A549 (cell line): ENCODE measurements at regions not wholly inside any gene's neighbourhood (a gene's known extent, or its start where the extent isn't known, plus 50 kb on each side); places are given as distances from the start of the nearest gene placed in this dataset.

ENCODE experiments used
- ATAC-seq, 2 experiments: fragments of 200-7000 bp in 1 of 2; fragments of >200 bp in 1 of 2; cut with Nextera tagmentation in 1 of 2; cut with Tn5 transposase in 1 of 2; 3 replicates each; pipeline versions ENCODE4 v1.8.0 to v1.9.1; 2018 to 2020; ENCODE audit warnings: mild to moderate bottlenecking in 1 of 2, moderate library complexity in 1 of 2
- CTCF ChIA-PET: fragments of 300-600 bp; sonication (Branson Sonifier 250); formaldehyde crosslinking; extraction: SDS; loops from one replicate; lab custom pipeline; 2021; ENCODE audit warnings: antibody characterized with exemption, inconsistent platforms; lab: Yijun Ruan, JAX
- POLR2A ChIA-PET: fragments of 350-600 bp; formaldehyde crosslinking; extraction: SDS; loops from one replicate; lab custom pipeline; 2021; ENCODE audit warnings: antibody characterized with exemption, inconsistent platforms; lab: Yijun Ruan, JAX
- DNase-seq, 2 experiments: peaks; one replicate each; pipeline versions ENCODE4 v3.0.0 to v3.0.0-alpha.2; 2011 to 2016; ENCODE audit warnings: low read depth in 1 of 2, low spot score in 1 of 2
- FAIRE-seq: peaks from 2 replicates; lab custom pipeline; 2011; peaks lifted over from hg19 to GRCh38; lab: Jason Lieb, UNC
- H3K27ac ChIP-seq, 2 experiments: fragments of >200 bp; sonication (Bioruptor Twin); formaldehyde crosslinking; 3 replicates each; pipeline ENCODE4 v1.5.1; 2016 to 2017
- H3K4me1 ChIP-seq: fragments of >200 bp; sonication (Bioruptor Twin); formaldehyde crosslinking; 3 replicates; pipeline ENCODE4 v1.6.1; 2016
- H3K4me2 ChIP-seq: fragments of >200 bp; sonication (Bioruptor Twin); formaldehyde crosslinking; 3 replicates; pipeline ENCODE4 v1.6.1; 2016
- H3K4me3 ChIP-seq: fragments of >200 bp; sonication (Bioruptor Twin); formaldehyde crosslinking; 3 replicates; pipeline ENCODE4 v1.5.1; 2016
- H3K9me3 ChIP-seq: fragments of >200 bp; sonication (Bioruptor Twin); formaldehyde crosslinking; 3 replicates; pipeline ENCODE4 v1.6.1; 2016
- BHLHE40 ChIP-seq: IDR thresholded peaks from 2 replicates; pipeline ENCODE4 v1.6.1; 2012; ENCODE audit warnings: low read depth, low read length, inconsistent platforms
- CEBPB ChIP-seq, 2 experiments: fragments of >200 bp in 1 of 2; sonication (Bioruptor Twin) in 1 of 2; formaldehyde crosslinking in 1 of 2; IDR thresholded peaks; 2 replicates each; pipeline ENCODE4 v1.6.1; 2012 to 2016
- FOSL2 ChIP-seq, 2 experiments: fragments of 450-650 bp in 1 of 2; fragments of >200 bp in 1 of 2; sonication (Bioruptor Twin) in 1 of 2; formaldehyde crosslinking; IDR thresholded peaks; 2 replicates each; pipeline versions ENCODE4 v1.5.0 to v1.6.1; 2016 to 2020; ENCODE audit warnings: mild to moderate bottlenecking in 1 of 2, moderate library complexity in 1 of 2
- FOXS1 ChIP-seq: fragments of 250-450 bp; sonication (Bioruptor Pico); IDR thresholded peaks from 2 replicates; pipeline ENCODE4 v1.5.0; 2020; ENCODE audit warnings: mild to moderate bottlenecking, moderate library complexity
- HEYL ChIP-seq: fragments of 250-450 bp; sonication (Bioruptor Pico); IDR thresholded peaks from 2 replicates; pipeline ENCODE4 v1.8.0; 2021; ENCODE audit warnings: mild to moderate bottlenecking, moderate library complexity
- KDM5A ChIP-seq: fragments of 200-600 bp; sonication (generic); IDR thresholded peaks from 2 replicates; pipeline ENCODE4 v1.6.1; 2016; ENCODE audit warnings: antibody characterized with exemption, mild to moderate bottlenecking
- MAZ ChIP-seq: fragments of 150-350 bp; IDR thresholded peaks from 2 replicates; pipeline ENCODE4 v1.6.1; 2014; ENCODE audit warnings: antibody characterized with exemption, low read depth, low read length, borderline replicate concordance
- NFE2L2 ChIP-seq: fragments of 150-350 bp; conservative IDR thresholded peaks from 2 replicates; pipeline ENCODE4 v1.6.1; 2014; ENCODE audit warnings: low read length
- NR3C1 ChIP-seq: fragments of >200 bp; sonication (Bioruptor Twin); formaldehyde crosslinking; IDR thresholded peaks from 3 replicates; pipeline ENCODE4 v1.6.1; 2017
- PHF8 ChIP-seq: fragments of 200-600 bp; sonication (generic); IDR thresholded peaks from 2 replicates; pipeline ENCODE4 v1.6.1; 2016; ENCODE audit warnings: low read depth, mild to moderate bottlenecking, antibody characterized with exemption, moderate library complexity, borderline replicate concordance
- POLR2A ChIP-seq: IDR thresholded peaks from 2 replicates; pipeline ENCODE4 v1.6.1; 2012; ENCODE audit warnings: mild to moderate bottlenecking, low read length
- RCOR1 ChIP-seq: fragments of 150-350 bp; IDR thresholded peaks from 2 replicates; pipeline ENCODE4 v1.6.1; 2014; ENCODE audit warnings: antibody characterized with exemption, low read length, low read depth
- RFX5 ChIP-seq: fragments of 450-650 bp; IDR thresholded peaks from 2 replicates; pipeline ENCODE4 v1.7.1; 2014; ENCODE audit warnings: antibody characterized with exemption, mild to moderate bottlenecking, moderate library complexity
- TP53 ChIP-seq: fragments of 250-450 bp; sonication (Bioruptor Pico); IDR thresholded peaks from 2 replicates; pipeline ENCODE4 v1.5.0; 2021; ENCODE audit warnings: mild to moderate bottlenecking, moderate library complexity
- ZFP36 ChIP-seq: fragments of 450-650 bp; IDR thresholded peaks from 2 replicates; pipeline ENCODE4 v1.6.1; 2014; ENCODE audit warnings: borderline replicate concordance; ENCODE audit not compliant: partially characterized antibody
- WGBS: methylation state at CpG from one replicate; pipeline ENCODE4 v1.1.6; 2017; ENCODE audit errors: missing lambda C conversion rate; 5-methylcytosine and 5-hydroxymethylcytosine counted together
- TF ChIP-seq, protein P1 (sequence below): IDR thresholded peaks from 2 replicates; pipeline ENCODE4 v1.6.1; 2012; ENCODE audit warnings: low read depth, borderline replicate concordance
- TF ChIP-seq, protein P2 (sequence below): fragments of 200-600 bp; sonication (generic); IDR thresholded peaks from 2 replicates; pipeline ENCODE4 v1.6.1; 2016; ENCODE audit warnings: antibody characterized with exemption, mild to moderate bottlenecking, moderate library complexity
- TF ChIP-seq, protein P3 (sequence below): fragments of >200 bp; sonication (Bioruptor Twin); formaldehyde crosslinking; IDR thresholded peaks from 3 replicates; pipeline ENCODE4 v1.6.1; 2016
- TF ChIP-seq, protein P4 (sequence below): fragments of 250-450 bp; sonication (Bioruptor Pico); IDR thresholded peaks from 2 replicates; pipeline ENCODE4 v1.5.0; 2020; ENCODE audit warnings: low read depth, mild to moderate bottlenecking, moderate library complexity
- TF ChIP-seq, protein P5 (sequence below): fragments of >200 bp; sonication (Bioruptor Twin); formaldehyde crosslinking; IDR thresholded peaks from 3 replicates; pipeline ENCODE4 v1.5.1; 2016

DNA sequence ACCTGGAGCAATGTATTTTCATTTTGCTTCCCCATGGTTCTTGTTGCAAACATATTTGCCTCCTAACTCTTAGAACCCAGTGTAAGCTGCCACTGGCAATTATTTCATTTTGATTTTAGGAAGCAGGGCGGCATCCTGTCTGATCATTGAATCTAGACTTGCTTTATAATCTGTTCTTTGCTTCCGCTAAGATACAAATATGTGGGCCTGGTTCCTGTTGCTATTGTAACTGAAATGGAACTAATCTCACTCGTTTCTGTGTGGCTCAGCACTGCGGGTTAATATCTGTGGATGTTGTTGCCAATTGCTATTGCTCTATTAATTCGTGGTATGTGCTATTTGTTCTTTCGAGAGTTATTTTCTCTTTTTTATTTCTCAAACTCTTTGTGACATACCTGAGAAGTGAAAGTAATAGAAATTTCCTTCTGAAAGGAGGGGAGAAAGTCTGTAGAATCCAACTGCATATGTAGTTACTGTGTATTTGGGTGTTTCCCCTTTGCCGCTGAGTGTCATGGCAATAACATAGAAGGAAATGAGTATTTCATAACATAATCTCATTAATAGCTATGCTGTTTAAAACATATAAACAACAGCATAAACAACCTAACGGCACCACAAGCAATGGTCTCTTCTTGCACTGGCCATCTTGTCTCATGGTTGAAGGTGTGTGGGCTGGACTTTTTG is 62.4 kb downstream of the FZD1 start:
- no peak for ATAC-seq
- TF ChIP-seq NR3C1 (no peak), CEBPB (IDR thresholded peaks at IDR 0.05) (no peak), KDM5A (no peak), TP53 (CRISPR knock-in tag) (no peak), HEYL (CRISPR knock-in tag) (no peak), FOSL2 (IDR thresholded peaks at IDR 0.05) (no peak), FOSL2 (CRISPR knock-in tag; IDR thresholded peaks at IDR 0.05) (no peak), RFX5 (no peak), NFE2L2 (no peak), RCOR1 (no peak), FOXS1 (CRISPR knock-in tag) (no peak), PHF8 (no peak), POLR2A (no peak), MAZ (no peak), ZFP36 (no peak), BHLHE40 (no peak)
- TF ChIP-seq, protein P1, sequence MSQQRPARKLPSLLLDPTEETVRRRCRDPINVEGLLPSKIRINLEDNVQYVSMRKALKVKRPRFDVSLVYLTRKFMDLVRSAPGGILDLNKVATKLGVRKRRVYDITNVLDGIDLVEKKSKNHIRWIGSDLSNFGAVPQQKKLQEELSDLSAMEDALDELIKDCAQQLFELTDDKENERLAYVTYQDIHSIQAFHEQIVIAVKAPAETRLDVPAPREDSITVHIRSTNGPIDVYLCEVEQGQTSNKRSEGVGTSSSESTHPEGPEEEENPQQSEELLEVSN: no peak
- TF ChIP-seq, protein P2, sequence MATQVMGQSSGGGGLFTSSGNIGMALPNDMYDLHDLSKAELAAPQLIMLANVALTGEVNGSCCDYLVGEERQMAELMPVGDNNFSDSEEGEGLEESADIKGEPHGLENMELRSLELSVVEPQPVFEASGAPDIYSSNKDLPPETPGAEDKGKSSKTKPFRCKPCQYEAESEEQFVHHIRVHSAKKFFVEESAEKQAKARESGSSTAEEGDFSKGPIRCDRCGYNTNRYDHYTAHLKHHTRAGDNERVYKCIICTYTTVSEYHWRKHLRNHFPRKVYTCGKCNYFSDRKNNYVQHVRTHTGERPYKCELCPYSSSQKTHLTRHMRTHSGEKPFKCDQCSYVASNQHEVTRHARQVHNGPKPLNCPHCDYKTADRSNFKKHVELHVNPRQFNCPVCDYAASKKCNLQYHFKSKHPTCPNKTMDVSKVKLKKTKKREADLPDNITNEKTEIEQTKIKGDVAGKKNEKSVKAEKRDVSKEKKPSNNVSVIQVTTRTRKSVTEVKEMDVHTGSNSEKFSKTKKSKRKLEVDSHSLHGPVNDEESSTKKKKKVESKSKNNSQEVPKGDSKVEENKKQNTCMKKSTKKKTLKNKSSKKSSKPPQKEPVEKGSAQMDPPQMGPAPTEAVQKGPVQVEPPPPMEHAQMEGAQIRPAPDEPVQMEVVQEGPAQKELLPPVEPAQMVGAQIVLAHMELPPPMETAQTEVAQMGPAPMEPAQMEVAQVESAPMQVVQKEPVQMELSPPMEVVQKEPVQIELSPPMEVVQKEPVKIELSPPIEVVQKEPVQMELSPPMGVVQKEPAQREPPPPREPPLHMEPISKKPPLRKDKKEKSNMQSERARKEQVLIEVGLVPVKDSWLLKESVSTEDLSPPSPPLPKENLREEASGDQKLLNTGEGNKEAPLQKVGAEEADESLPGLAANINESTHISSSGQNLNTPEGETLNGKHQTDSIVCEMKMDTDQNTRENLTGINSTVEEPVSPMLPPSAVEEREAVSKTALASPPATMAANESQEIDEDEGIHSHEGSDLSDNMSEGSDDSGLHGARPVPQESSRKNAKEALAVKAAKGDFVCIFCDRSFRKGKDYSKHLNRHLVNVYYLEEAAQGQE: no peak
- TF ChIP-seq, protein P3, sequence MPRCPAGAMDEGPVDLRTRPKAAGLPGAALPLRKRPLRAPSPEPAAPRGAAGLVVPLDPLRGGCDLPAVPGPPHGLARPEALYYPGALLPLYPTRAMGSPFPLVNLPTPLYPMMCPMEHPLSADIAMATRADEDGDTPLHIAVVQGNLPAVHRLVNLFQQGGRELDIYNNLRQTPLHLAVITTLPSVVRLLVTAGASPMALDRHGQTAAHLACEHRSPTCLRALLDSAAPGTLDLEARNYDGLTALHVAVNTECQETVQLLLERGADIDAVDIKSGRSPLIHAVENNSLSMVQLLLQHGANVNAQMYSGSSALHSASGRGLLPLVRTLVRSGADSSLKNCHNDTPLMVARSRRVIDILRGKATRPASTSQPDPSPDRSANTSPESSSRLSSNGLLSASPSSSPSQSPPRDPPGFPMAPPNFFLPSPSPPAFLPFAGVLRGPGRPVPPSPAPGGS: no peak
- TF ChIP-seq, protein P4, sequence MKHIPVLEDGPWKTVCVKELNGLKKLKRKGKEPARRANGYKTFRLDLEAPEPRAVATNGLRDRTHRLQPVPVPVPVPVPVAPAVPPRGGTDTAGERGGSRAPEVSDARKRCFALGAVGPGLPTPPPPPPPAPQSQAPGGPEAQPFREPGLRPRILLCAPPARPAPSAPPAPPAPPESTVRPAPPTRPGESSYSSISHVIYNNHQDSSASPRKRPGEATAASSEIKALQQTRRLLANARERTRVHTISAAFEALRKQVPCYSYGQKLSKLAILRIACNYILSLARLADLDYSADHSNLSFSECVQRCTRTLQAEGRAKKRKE (CRISPR knock-in tag): no peak
- TF ChIP-seq, protein P5, sequence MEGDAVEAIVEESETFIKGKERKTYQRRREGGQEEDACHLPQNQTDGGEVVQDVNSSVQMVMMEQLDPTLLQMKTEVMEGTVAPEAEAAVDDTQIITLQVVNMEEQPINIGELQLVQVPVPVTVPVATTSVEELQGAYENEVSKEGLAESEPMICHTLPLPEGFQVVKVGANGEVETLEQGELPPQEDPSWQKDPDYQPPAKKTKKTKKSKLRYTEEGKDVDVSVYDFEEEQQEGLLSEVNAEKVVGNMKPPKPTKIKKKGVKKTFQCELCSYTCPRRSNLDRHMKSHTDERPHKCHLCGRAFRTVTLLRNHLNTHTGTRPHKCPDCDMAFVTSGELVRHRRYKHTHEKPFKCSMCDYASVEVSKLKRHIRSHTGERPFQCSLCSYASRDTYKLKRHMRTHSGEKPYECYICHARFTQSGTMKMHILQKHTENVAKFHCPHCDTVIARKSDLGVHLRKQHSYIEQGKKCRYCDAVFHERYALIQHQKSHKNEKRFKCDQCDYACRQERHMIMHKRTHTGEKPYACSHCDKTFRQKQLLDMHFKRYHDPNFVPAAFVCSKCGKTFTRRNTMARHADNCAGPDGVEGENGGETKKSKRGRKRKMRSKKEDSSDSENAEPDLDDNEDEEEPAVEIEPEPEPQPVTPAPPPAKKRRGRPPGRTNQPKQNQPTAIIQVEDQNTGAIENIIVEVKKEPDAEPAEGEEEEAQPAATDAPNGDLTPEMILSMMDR: no peak
- FAIRE-seq: no peak

More for the DNA sequence above, 62.4 kb downstream of the FZD1 start:
- no peak overlapping the region for H3K27ac ChIP-seq
- H3K4me2 ChIP-seq: no peak overlapping the region
- H3K9me3 ChIP-seq: no peaks in the 10 kb centered on the region
- 48% methylated on average over 8 of the region's 8 CpGs for WGBS
- ChIA-PET POLR2A (no interaction called here), CTCF (no interaction called here)
- H3K4me1 ChIP-seq: no peaks in the 10 kb centered on the region
- DNase-seq: no peak
- H3K4me3 ChIP-seq: no peak overlapping the region
